GM12865 (cell line): ENCODE measurements at regions not wholly inside any gene's neighbourhood (a gene's known extent, or its start where the extent isn't known, plus 50 kb on each side); places are given as distances from the start of the nearest gene placed in this dataset.

Source experiments
- DNase-seq: peaks from one replicate; pipeline ENCODE4 v3.0.0; 2010; ENCODE audit warnings: low read depth
- H3K4me3 ChIP-seq: 2 replicates; pipeline ENCODE4 v1.5.1; 2011; ENCODE audit warnings: mild to moderate bottlenecking, low read depth, low read length, control low read depth
- TF ChIP-seq, protein P1 (sequence below): IDR thresholded peaks from 2 replicates; pipeline ENCODE4 v1.5.1; 2011; ENCODE audit warnings: low read length, control low read depth, low read depth, inconsistent platforms; ENCODE audit not compliant: insufficient read depth; ENCODE audit errors: missing control alignments

DNA sequence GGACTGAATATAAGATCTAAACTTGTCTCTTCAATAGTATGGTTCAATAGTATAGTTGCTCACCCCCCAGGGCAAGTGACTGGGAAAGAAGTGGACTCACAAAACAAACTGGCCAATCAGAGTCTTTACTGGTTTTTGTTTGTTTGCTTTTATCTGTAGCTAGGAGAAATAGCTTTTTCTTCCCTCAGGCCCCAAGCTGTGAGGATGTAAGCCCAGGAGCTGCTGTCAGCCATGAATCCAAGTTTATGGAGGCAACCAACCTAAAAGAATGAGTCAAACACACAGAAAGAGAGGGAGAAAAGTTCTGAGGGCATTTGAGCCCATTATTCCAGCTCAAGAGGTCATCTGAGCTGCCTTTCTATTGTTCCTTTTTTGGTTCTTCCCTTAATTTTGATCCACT is 375.3 kb downstream of the BCAT1 start:
- TF ChIP-seq, protein P1, sequence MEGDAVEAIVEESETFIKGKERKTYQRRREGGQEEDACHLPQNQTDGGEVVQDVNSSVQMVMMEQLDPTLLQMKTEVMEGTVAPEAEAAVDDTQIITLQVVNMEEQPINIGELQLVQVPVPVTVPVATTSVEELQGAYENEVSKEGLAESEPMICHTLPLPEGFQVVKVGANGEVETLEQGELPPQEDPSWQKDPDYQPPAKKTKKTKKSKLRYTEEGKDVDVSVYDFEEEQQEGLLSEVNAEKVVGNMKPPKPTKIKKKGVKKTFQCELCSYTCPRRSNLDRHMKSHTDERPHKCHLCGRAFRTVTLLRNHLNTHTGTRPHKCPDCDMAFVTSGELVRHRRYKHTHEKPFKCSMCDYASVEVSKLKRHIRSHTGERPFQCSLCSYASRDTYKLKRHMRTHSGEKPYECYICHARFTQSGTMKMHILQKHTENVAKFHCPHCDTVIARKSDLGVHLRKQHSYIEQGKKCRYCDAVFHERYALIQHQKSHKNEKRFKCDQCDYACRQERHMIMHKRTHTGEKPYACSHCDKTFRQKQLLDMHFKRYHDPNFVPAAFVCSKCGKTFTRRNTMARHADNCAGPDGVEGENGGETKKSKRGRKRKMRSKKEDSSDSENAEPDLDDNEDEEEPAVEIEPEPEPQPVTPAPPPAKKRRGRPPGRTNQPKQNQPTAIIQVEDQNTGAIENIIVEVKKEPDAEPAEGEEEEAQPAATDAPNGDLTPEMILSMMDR: no peak
- H3K4me3 ChIP-seq: no peak overlapping the region
- DNase-seq: no peak

DNA sequence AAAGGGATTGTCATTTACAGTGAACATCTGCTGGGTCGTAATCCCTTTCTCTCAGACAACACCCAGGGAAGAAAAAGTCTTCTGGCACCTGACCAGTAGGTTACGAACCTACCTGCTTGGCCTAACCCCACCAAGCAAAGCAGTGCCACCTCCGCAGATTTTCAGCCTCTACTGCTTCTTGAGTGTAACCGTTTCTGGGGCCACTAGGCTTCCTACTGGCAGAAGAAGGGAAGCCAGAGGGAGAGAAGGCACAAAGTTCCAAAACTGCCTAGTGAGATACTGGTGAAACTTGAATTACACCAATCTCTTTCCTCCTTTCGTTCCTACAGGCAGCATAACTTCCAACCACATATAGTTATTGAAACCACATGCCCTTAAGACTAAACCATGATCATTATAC is 383.6 kb downstream of the BCAT1 start:
- TF ChIP-seq, protein P1: no peak
- no peak overlapping the region for H3K4me3 ChIP-seq
- no peak for DNase-seq

DNA sequence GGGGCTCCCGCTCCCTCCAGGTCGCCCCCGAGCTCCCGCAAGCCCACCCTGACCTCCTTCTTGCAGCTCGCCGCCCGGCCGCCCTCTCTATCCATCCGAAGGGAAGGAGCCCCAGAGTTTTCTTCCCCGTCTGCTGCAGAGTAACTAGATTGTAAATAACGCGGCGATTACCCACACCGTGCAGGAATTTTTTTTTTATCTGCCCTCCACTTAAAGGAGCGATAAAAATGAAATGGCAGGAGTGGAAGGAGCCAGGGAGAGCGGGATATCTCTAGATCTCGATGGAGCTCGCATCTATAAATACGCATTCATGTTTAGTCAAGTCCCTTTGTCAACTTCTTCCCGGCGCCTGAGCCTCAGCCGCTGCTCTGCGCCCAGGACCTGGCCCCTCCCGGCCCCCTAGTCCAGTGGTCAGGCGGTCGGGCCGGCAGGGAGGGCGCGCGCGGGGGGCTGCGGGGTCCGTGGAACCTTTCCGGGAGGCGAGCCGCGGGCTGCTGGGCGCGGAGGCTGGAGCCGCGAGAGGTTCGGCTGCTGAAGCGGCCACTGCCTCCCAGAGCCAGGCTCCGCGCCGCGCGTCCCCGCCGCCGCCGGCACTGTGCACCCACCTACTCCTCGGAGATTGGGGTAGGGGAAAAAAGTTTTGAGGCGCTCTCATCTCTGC is 386.0 kb downstream of the BCAT1 start:
- H3K4me3 ChIP-seq: no peak overlapping the region; the same call in 1 of the 2 replicates
- TF ChIP-seq, protein P1: no peak
- DNase-seq: no peak

DNA sequence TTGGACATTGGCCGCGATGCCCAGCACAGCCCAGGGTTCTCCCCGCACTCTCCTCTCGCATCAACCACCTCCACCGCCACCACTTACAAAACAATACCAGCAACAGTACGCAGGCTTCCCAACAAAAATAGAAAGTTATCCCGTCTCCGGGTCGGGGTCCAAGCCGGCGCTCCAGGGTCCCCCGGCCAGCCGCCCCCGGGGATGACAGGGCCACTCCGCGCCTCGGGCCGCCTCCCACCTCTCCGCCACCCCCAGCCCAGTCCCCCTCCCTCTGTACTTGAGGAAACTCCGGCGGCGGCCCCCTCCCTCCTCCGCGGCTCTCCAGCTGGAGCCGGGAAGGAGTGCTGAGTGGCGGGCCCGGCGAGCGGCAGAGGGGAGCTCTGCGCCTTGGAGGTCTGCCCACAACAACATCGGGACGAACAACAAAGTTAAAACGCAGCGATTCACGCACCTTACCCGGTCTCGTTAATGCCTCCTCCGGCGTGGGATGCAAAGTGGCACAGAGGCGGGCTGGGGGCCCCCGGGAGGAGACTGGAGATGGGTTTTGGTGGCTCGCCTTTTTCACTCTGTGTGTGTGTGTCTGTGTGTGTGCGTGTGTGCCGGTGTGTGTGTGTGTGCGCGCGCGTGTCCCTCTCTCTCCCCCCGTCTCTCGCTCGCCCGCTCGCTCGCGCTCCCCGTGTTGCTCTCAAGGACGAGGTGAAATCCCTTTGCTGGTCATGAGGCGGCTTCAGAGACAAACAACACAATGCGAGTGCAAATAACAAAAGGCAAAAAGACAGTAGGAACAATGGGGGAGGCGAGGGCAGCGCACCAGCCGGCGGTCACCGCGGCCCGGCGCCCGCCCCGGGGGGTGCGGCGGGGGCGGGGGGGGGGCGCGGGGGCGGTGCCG is 386.8 kb downstream of the BCAT1 start:
- TF ChIP-seq, protein P1: no peak
- DNase-seq: peak; percentile 38
- H3K4me3 ChIP-seq: peak overlapping the region; percentile 59

DNA sequence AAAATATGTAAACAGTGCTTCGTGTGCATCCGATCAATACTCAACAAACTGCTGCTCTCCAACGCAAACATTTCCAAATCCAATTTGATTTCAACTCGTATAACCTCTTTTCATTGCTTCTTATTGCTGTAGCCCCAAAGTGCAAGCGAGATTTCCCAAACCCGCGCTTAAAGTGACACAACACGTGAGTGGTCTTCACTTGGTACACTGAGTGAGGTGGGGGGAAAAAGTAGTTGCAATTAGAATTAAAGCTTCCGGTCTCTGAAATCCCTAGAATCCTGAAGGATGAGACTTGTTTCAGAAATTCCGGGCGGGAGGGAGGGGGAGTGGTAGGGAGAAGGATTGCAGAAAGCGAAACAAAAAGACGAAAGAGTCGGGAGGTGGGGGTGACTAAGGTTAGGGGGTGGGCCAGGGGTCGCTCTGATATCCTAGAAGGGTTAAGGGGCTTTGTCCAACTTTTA is 387.5 kb downstream of the BCAT1 start:
- TF ChIP-seq, protein P1: no peak
- no peak for DNase-seq
- peak overlapping the region; percentile 59 for H3K4me3 ChIP-seq

DNA sequence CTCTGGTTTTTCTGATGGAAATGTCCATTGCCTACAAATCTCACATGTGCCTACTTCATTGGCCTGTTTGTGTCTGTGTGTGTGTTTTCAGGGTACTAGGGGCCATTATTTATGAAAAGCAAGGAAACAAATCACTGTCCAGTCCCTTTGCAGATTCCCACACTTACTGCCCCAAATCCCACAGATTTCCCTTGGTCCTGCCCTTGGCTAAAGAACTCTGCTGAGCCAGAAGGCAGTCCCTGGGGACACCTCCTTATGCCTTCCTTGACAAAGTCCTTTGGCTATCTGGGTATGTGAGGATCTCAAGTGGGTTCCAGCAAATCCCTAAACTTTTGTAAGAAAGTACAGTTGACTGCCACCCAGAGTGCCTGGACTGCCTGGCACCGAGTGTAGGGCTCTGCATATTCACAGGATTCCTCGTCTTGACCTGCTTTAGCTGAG is 388.1 kb downstream of the BCAT1 start:
- DNase-seq: no peak
- TF ChIP-seq, protein P1: no peak
- no peak overlapping the region for H3K4me3 ChIP-seq
